NCI-H2029 treated with DMSO at 0.1 percent for 48 hours (cell line): ENCODE measurements at regions not wholly inside any gene's neighbourhood (a gene's known extent, or its start where the extent isn't known, plus 50 kb on each side); places are given as distances from the start of the nearest gene placed in this dataset.
"Not testable (repeated sequence)": the region's sequence is repeated elsewhere in the genome, so short reads cannot be mapped to it uniquely, and the experiment has no call there.

Source experiments
- DNase-seq: peaks from one replicate; lab custom pipeline; 2025; lab: John Stamatoyannopoulos, UW

- DNase-seq = not testable (repeated sequence)
Observed at GRCh38 chr4:52157071-52157470, 106.0 kb downstream of the SPATA18 start.

DNA sequence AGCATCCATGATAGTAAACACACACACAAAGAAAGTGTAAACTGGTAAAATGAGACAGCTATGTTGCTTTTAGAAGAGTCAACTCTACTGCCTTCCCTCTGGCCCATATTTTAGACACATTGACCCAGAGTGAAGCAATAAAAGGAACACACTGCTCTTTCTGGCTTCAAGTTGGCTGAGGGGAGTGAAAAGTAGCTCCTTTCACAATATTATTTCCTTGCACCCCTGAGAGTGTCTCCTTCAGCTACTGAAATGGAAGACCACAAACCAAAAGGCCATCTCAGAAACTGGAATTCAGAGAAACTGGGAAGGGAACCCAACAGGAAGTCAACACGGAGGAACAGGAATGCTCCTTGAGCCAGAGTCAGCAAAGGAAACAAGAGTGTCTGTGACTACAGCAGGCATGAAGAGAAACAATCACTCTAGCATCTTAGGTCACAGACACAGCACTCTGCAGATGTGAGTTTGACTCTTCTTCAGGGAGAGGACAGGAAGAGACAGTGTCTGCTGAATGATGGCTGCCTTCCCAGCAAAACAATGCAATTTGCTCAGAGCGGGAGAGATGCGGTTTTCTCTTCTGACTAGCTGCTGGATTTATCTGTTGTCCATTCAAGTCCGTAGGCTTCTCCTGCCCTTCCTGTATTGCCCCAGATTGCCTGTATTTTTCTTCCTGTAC lies 106.7 kb downstream of the SPATA18 start:
- no peak for DNase-seq

- no peak for DNase-seq
Observed at GRCh38 chr4:52160859-52161258, 109.8 kb downstream of the SPATA18 start.

DNA sequence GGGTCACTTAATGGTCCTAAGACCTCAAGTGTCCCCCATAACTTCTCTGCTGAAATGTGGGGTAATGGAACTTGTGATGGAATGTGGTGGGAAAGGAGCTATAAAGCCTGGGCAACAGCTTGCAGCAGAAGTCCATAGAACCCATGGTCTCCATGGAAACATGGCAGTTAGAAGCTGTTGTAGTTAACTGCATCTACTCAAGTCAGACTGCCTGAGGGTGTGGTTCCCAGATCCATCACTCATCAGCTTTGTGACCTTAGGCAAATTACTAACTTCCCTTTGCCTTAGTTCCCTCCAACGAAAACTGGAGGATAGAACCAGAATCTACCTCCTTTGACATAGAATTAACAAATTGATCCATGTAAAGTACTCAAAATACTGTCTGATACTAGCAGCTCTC lies 113.0 kb downstream of the SPATA18 start:
- no peak for DNase-seq

GRCh38 chr4:52172166-52172565 lies 121.1 kb downstream of the SPATA18 start:
- DNase-seq = no peak

- no peak for DNase-seq
Observed at GRCh38 chr4:52173470-52174045, 122.5 kb downstream of the SPATA18 start.

- DNase-seq = no peak
Observed at GRCh38 chr4:52187603-52188002, 136.5 kb downstream of the SPATA18 start.

GRCh38 chr4:52192001-52192400 lies 140.9 kb downstream of the SPATA18 start:
- DNase-seq = no peak

DNA sequence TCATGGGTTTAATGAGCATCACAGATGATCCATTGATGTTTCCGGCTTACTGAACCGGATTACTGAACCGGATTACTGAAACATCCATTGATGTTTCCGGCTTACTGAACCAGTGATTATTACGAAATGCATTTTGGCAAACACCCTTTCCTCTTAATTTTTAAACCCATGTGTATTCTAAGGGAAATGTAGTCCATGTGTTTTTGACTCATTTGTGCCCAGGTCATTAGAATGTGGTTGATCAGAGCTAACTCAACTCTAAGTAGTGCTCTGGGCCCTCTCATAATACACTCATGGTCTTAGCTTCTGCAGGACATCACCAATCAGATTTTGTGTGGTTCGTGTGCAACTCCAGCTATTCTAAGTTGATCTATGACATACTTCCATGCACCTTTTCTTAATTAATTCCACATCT lies 141.6 kb downstream of the SPATA18 start:
- no peak for DNase-seq

DNA sequence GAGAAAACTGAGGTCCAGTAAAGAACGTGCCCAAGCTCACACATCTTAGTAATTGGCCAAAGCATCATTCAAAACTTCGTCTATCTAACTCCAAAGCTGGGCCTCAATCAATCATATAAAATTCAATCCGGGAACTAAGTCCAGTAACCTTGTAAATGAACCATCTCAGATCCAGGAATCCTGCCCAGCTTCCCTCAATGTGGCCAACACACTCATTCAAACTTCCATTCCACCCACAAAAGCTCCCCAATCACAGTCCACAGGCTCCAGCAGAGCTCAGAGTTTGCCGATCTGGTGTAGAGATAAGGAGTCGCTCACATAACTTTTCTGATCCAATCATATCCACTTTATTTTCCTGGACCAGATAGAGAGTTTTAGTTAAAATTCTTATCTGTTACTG lies 144.8 kb downstream of the SPATA18 start:
- no peak for DNase-seq

- DNase-seq = no peak
Observed at GRCh38 chr4:52196606-52197130, 145.6 kb downstream of the SPATA18 start.

- DNase-seq = no peak
Observed at GRCh38 chr4:52197306-52197705, 146.2 kb downstream of the SPATA18 start.

- no peak for DNase-seq
Observed at GRCh38 chr4:52198294-52198693, 147.2 kb downstream of the SPATA18 start.

DNA sequence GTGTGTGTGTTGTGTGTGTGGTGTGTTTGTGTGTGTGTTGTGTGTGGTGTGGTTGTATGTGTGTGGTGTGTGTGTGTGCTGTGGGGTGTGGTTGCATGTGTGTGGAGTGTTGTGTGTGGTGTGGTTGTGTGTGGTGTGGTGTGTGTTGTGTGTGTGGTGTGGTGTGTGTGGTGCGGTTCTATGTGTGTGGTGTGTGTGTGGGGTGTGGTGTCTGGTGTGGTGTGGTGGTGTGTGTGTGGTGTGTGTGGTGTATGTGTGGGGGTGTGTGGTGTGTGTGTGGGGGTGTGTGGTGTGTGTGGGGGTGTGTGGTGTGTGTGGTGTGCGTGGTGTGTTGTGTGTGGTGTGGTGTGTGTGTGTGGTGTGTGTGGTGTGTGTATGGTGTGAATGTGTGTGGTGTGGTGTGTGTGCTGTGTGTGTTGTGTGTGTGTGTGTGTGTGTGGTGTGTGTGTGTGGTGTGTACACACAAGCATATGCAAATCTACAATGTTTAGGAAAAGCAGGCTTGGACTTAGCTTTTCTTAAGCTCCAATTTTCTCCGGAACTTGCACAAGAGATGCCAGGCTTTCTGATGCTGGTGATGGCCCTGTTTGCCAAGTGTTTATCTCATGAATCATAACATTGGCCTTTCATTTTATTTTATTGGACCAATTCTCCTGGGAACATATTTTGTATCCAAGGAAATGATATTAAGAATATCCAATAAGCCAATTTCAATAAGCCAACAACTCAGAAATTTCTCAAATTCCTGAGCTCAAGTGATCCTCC lies 148.7 kb downstream of the SPATA18 start:
- DNase-seq = no peak

DNA sequence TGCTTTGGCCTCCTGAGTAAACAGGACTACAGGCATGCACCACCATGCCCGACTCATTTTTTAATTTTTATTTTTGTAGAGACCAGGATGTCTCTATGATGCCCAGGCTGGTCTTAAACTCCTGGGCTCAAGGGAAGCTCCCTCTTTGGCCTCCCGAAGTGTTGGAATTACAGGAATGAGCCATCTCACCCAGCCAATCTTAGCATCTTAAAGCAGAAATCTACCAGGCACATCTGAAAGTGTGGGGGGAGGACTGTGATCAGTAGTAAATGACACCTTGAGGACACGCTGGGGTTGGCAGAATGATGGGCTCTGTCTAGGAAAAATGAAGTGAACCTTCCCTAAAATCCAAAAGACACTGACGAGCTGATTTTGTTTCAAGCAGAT lies 149.2 kb downstream of the SPATA18 start:
- no peak for DNase-seq

DNA sequence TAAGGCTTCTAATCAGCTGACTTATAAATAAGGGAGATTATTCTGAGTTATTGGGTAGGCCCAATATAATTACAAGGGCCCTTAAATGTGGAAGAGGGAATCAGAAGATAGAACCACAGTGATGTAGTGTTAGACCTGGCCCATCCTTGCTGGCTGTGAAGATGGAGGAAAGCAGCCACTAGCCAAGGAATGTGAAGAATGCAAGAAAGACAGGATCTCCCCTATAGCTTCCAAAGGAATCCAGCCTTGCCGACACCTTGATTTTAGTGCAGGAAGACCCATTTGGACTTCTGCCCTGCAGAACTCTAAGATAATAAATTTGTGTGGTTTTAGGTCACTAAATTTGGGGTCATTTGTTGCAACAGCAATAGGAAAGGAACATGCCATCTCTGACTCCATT lies 150.6 kb downstream of the SPATA18 start:
- no peak for DNase-seq

- DNase-seq = no peak
Observed at GRCh38 chr4:52202251-52202779, 151.2 kb downstream of the SPATA18 start.

- DNase-seq = no peak
Observed at GRCh38 chr4:52202931-52203330, 151.8 kb downstream of the SPATA18 start.

- DNase-seq = no peak
Observed at GRCh38 chr4:52203351-52203750, 152.2 kb downstream of the SPATA18 start.

DNA sequence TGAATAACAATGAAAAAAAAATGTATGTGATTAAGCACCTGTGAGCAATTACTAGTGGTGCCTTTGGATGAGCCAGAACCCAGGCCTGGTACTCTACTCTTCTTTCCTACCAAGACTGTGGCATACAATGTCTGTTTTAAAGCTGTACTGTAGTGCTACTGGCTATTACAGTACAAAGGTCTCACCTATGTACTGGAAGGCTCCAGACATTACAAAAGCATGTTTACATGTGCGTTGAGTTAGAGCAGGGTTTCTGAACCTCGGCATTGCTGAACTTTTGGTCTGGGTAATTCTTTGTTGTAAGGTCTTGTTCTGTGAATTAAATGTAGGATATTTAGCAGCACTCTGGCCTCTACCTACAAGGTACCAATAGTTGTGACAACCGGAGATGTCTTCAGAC lies 153.8 kb downstream of the SPATA18 start:
- no peak for DNase-seq

DNA sequence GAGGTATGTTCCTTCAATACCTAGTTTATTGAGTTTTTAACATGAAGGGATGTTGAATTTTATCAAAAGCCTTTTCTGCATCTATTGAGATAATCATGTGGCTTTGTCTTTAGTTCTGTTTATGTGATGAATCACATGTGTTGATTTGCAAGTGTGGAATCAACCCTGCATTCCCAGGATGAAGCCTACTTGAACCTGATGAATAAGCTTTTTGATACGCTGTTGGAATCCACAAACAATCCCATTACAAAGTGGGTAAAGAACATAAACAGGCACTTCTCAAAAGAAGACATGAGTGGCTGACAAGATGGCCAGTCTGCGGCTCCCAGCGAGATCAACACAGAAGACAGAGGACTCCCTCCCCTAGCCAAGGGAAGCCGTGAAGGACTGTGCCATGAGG lies 156.0 kb downstream of the SPATA18 start:
- not testable (repeated sequence) for DNase-seq

- no peak for DNase-seq
Observed at GRCh38 chr4:52212702-52213101, 161.6 kb downstream of the SPATA18 start.

DNA sequence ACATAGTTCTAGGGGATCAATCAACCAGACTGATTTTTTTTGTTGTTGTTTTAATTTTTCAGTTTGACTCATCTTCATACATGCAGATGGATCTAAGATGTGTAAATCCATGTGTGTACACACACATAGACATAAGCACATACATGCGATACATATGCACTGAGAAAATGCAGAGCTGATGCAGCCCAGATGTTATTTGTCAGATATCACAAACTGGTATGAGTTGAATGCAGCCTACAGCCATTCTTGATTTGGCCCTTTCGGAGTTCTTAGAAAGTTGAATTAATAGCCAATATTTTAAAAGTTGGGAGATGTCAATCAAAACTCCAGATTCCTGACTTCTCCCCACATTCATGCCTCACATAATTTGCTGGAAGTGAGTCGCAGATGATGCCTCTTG lies 180.4 kb downstream of the SPATA18 start:
- DNase-seq = no peak
